ENCODE measurements at regions not wholly inside any gene's neighbourhood (a gene's known extent, or its start where the extent isn't known, plus 50 kb on each side); places are given as distances from the start of the nearest gene placed in this dataset.

GRCh38 chr2:208791257-208791656, 384.7 kb downstream of the PTH2R start:
- TF ChIP-seq EGR1 (IDR thresholded peaks at IDR 0.05; ENCODE audit: low read depth in 2 of 2) (no peak), YY1 (IDR thresholded peaks at IDR 0.05) (no peak), ATF3 (IDR thresholded peaks at IDR 0.05) (no peak), CTCF (IDR thresholded peaks at IDR 0.05; ENCODE audit: low read depth, low read length, missing input control) (no peak), TAF1 (conservative IDR thresholded peaks at IDR 0.05) (no peak), JUND (IDR thresholded peaks at IDR 0.05) (no peak), FOXA1 (IDR thresholded peaks at IDR 0.05) (no peak)
- TF ChIP-seq, protein P1, sequence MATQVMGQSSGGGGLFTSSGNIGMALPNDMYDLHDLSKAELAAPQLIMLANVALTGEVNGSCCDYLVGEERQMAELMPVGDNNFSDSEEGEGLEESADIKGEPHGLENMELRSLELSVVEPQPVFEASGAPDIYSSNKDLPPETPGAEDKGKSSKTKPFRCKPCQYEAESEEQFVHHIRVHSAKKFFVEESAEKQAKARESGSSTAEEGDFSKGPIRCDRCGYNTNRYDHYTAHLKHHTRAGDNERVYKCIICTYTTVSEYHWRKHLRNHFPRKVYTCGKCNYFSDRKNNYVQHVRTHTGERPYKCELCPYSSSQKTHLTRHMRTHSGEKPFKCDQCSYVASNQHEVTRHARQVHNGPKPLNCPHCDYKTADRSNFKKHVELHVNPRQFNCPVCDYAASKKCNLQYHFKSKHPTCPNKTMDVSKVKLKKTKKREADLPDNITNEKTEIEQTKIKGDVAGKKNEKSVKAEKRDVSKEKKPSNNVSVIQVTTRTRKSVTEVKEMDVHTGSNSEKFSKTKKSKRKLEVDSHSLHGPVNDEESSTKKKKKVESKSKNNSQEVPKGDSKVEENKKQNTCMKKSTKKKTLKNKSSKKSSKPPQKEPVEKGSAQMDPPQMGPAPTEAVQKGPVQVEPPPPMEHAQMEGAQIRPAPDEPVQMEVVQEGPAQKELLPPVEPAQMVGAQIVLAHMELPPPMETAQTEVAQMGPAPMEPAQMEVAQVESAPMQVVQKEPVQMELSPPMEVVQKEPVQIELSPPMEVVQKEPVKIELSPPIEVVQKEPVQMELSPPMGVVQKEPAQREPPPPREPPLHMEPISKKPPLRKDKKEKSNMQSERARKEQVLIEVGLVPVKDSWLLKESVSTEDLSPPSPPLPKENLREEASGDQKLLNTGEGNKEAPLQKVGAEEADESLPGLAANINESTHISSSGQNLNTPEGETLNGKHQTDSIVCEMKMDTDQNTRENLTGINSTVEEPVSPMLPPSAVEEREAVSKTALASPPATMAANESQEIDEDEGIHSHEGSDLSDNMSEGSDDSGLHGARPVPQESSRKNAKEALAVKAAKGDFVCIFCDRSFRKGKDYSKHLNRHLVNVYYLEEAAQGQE (IDR thresholded peaks at IDR 0.05): no peak
